Mesendoderm (in vitro differentiated cells): ENCODE measurements at regions not wholly inside any gene's neighbourhood (a gene's known extent, or its start where the extent isn't known, plus 50 kb on each side); places are given as distances from the start of the nearest gene placed in this dataset.

Source experiments
- DNase-seq: peaks from one replicate; pipeline ENCODE4 v3.0.0; 2013
- H2AK5ac ChIP-seq: 2 replicates; pipeline ENCODE4 v1.6.1; 2013; ENCODE audit warnings: low read length, inconsistent platforms
- H2BK120ac ChIP-seq: 2 replicates; pipeline ENCODE4 v1.6.1; 2013; ENCODE audit warnings: low read depth, mild to moderate bottlenecking, low read length, moderate library complexity, mixed read lengths
- H2BK15ac ChIP-seq: replicated peaks from 2 replicates; pipeline ENCODE4 v1.6.1; 2013; ENCODE audit warnings: low read depth, mild to moderate bottlenecking, moderate library complexity
- H2BK5ac ChIP-seq: 2 replicates; pipeline ENCODE4 v1.6.1; 2013; ENCODE audit warnings: low read length, inconsistent platforms
- H3K18ac ChIP-seq: 2 replicates; pipeline ENCODE4 v1.6.1; 2013; ENCODE audit warnings: mild to moderate bottlenecking, low read length, mixed read lengths
- H3K23ac ChIP-seq: one replicate; pipeline ENCODE4 v1.6.1; 2013; ENCODE audit warnings: low read length
- H3K27ac ChIP-seq: 2 replicates; pipeline ENCODE4 v1.5.1; 2013; ENCODE audit warnings: low read depth, mild to moderate bottlenecking, inconsistent platforms, low read length, moderate library complexity
- H3K27me3 ChIP-seq: 2 replicates; pipeline ENCODE4 v1.6.1; 2013; ENCODE audit warnings: low read length, control low read depth, mild to moderate bottlenecking, inconsistent platforms; ENCODE audit not compliant: insufficient read depth, poor library complexity
- H3K36me3 ChIP-seq: 2 replicates; pipeline ENCODE4 v1.6.1; 2013; ENCODE audit warnings: low read length, inconsistent platforms; ENCODE audit not compliant: control insufficient read depth, insufficient read depth
- H3K4ac ChIP-seq: one replicate; pipeline ENCODE4 v1.6.1; 2013; ENCODE audit warnings: low read depth, mild to moderate bottlenecking, low read length, moderate library complexity
- H3K4me1 ChIP-seq: 2 replicates; pipeline ENCODE4 v1.6.1; 2013; ENCODE audit warnings: low read depth, low read length, inconsistent platforms; ENCODE audit not compliant: control insufficient read depth
- H3K4me2 ChIP-seq: 2 replicates; pipeline ENCODE4 v1.6.1; 2013; ENCODE audit warnings: low read length
- H3K4me3 ChIP-seq: 2 replicates; pipeline ENCODE4 v1.5.1; 2013; ENCODE audit warnings: mild to moderate bottlenecking, low read length
- H3K56ac ChIP-seq: one replicate; pipeline ENCODE4 v1.6.1; 2013; ENCODE audit warnings: low read length
- H3K79me1 ChIP-seq: 2 replicates; pipeline ENCODE4 v1.6.1; 2013; ENCODE audit warnings: low read length, inconsistent platforms
- H3K79me2 ChIP-seq: 2 replicates; pipeline ENCODE4 v1.6.1; 2013; ENCODE audit warnings: mild to moderate bottlenecking, low read length; ENCODE audit not compliant: control insufficient read depth, insufficient read depth
- H3K9ac ChIP-seq: 2 replicates; pipeline ENCODE4 v1.6.1; 2013; ENCODE audit warnings: low read length, inconsistent platforms
- H4K5ac ChIP-seq: one replicate; pipeline ENCODE4 v1.6.1; 2013; ENCODE audit warnings: low read length
- H4K8ac ChIP-seq: one replicate; pipeline ENCODE4 v1.6.1; 2013; ENCODE audit warnings: low read depth, mild to moderate bottlenecking, control low read depth, low read length, moderate library complexity
- WGBS: extraction: QIAGEN DNeasy Blood & Tissue Kit; methylation state at CpG from one replicate; pipeline ENCODE4 v1.1.7; 2013; ENCODE audit warnings: low lambda C conversion rate, missing lambda C conversion rate; ENCODE audit not compliant: insufficient coverage; ENCODE audit errors: extremely low coverage; 5-methylcytosine and 5-hydroxymethylcytosine counted together

- H4K8ac ChIP-seq = no peak overlapping the region
- H3K27ac ChIP-seq = no peak overlapping the region
- no peaks in the 10 kb centered on the region for H3K27me3 ChIP-seq
- no peaks in the 10 kb centered on the region for H3K36me3 ChIP-seq
- H3K4me3 ChIP-seq = no peak overlapping the region
- no peak overlapping the region for H3K4me2 ChIP-seq
- H3K18ac ChIP-seq = no peak overlapping the region
- no peak overlapping the region for H2BK120ac ChIP-seq
- no peak for DNase-seq
- no peak overlapping the region for H2AK5ac ChIP-seq
- H3K79me2 ChIP-seq = no peaks in the 10 kb centered on the region
- no peak overlapping the region for H3K23ac ChIP-seq
- H3K79me1 ChIP-seq = no peaks in the 10 kb centered on the region
- H2BK15ac ChIP-seq = no peak overlapping the region
- H2BK5ac ChIP-seq = no peak overlapping the region
- no peak overlapping the region for H4K5ac ChIP-seq
- H3K4me1 ChIP-seq = no peaks in the 10 kb centered on the region
- H3K4ac ChIP-seq = no peak overlapping the region
- no CpG with 5 or more reads among the region's 10 CpGs for WGBS
- H3K56ac ChIP-seq = no peak overlapping the region
- H3K9ac ChIP-seq = no peak overlapping the region
Observed at GRCh38 chr10:128545216-128545615, 419.0 kb upstream of the MKI67 start.

- H2AK5ac ChIP-seq = no peak overlapping the region
- H3K79me1 ChIP-seq = no peaks in the 10 kb centered on the region
- H4K5ac ChIP-seq = no peak overlapping the region
- no peak overlapping the region for H3K56ac ChIP-seq
- H3K27ac ChIP-seq = no peak overlapping the region
- H2BK15ac ChIP-seq = no peak overlapping the region
- no peaks in the 10 kb centered on the region for H3K4me1 ChIP-seq
- no peak overlapping the region for H2BK5ac ChIP-seq
- no peak overlapping the region for H3K4ac ChIP-seq
- H3K4me2 ChIP-seq = no peak overlapping the region
- no CpG with 5 or more reads among the region's 15 CpGs for WGBS
- H2BK120ac ChIP-seq = no peak overlapping the region
- H3K79me2 ChIP-seq = no peaks in the 10 kb centered on the region
- no peak overlapping the region for H3K4me3 ChIP-seq
- no peak overlapping the region for H3K9ac ChIP-seq
- no peak overlapping the region for H3K18ac ChIP-seq
- no peaks in the 10 kb centered on the region for H3K36me3 ChIP-seq
- no peak overlapping the region for H3K23ac ChIP-seq
- no peaks in the 10 kb centered on the region for H3K27me3 ChIP-seq
- no peak overlapping the region for H4K8ac ChIP-seq
- DNase-seq = no peak
Observed at GRCh38 chr10:128546651-128547165, 420.5 kb upstream of the MKI67 start.

- no peak overlapping the region for H4K5ac ChIP-seq
- H3K79me1 ChIP-seq = no peaks in the 10 kb centered on the region
- H3K18ac ChIP-seq = no peak overlapping the region
- H3K4me2 ChIP-seq = no peak overlapping the region
- H3K4me3 ChIP-seq = no peak overlapping the region
- H3K23ac ChIP-seq = no peak overlapping the region
- H3K27me3 ChIP-seq = no peaks in the 10 kb centered on the region
- H3K36me3 ChIP-seq = no peaks in the 10 kb centered on the region
- WGBS = no CpG with 5 or more reads among the region's 6 CpGs
- no peak overlapping the region for H2AK5ac ChIP-seq
- H3K4ac ChIP-seq = no peak overlapping the region
- H2BK15ac ChIP-seq = no peak overlapping the region
- H2BK5ac ChIP-seq = no peak overlapping the region
- H3K56ac ChIP-seq = no peak overlapping the region
- H4K8ac ChIP-seq = no peak overlapping the region
- H3K79me2 ChIP-seq = no peaks in the 10 kb centered on the region
- no peak for DNase-seq
- H2BK120ac ChIP-seq = no peak overlapping the region
- H3K27ac ChIP-seq = no peak overlapping the region
- H3K4me1 ChIP-seq = no peaks in the 10 kb centered on the region
- H3K9ac ChIP-seq = no peak overlapping the region
Observed at GRCh38 chr10:128549101-128549608, 422.9 kb upstream of the MKI67 start.

GRCh38 chr10:128550045-128550444 is 423.8 kb upstream of the MKI67 start:
- H4K5ac ChIP-seq = no peak overlapping the region
- H3K36me3 ChIP-seq = no peaks in the 10 kb centered on the region
- H3K27ac ChIP-seq = no peak overlapping the region
- H3K4me1 ChIP-seq = no peaks in the 10 kb centered on the region
- no peaks in the 10 kb centered on the region for H3K79me2 ChIP-seq
- no peak overlapping the region for H2BK120ac ChIP-seq
- H2AK5ac ChIP-seq = no peak overlapping the region
- H3K4ac ChIP-seq = no peak overlapping the region
- no peak overlapping the region for H3K9ac ChIP-seq
- DNase-seq = no peak
- no peaks in the 10 kb centered on the region for H3K79me1 ChIP-seq
- no peaks in the 10 kb centered on the region for H3K27me3 ChIP-seq
- no peak overlapping the region for H3K18ac ChIP-seq
- no peak overlapping the region for H3K23ac ChIP-seq
- no CpG with 5 or more reads among the region's 10 CpGs for WGBS
- H2BK5ac ChIP-seq = no peak overlapping the region
- H3K56ac ChIP-seq = no peak overlapping the region
- H3K4me2 ChIP-seq = no peak overlapping the region
- no peak overlapping the region for H4K8ac ChIP-seq
- H2BK15ac ChIP-seq = no peak overlapping the region
- H3K4me3 ChIP-seq = no peak overlapping the region

GRCh38 chr10:128551475-128551874 is 425.3 kb upstream of the MKI67 start:
- no peak overlapping the region for H2BK15ac ChIP-seq
- H3K4ac ChIP-seq = no peak overlapping the region
- H3K79me2 ChIP-seq = no peaks in the 10 kb centered on the region
- DNase-seq = no peak
- H3K27ac ChIP-seq = no peak overlapping the region
- no peak overlapping the region for H3K18ac ChIP-seq
- no peaks in the 10 kb centered on the region for H3K36me3 ChIP-seq
- no peak overlapping the region for H2BK5ac ChIP-seq
- H3K27me3 ChIP-seq = no peaks in the 10 kb centered on the region
- no peak overlapping the region for H3K4me3 ChIP-seq
- no peak overlapping the region for H3K9ac ChIP-seq
- no peak overlapping the region for H3K4me2 ChIP-seq
- no peak overlapping the region for H3K23ac ChIP-seq
- H3K56ac ChIP-seq = no peak overlapping the region
- H3K4me1 ChIP-seq = no peaks in the 10 kb centered on the region
- H4K8ac ChIP-seq = no peak overlapping the region
- no peak overlapping the region for H2BK120ac ChIP-seq
- no peak overlapping the region for H4K5ac ChIP-seq
- H3K79me1 ChIP-seq = no peaks in the 10 kb centered on the region
- no peak overlapping the region for H2AK5ac ChIP-seq
- no CpG with 5 or more reads among the region's 7 CpGs for WGBS

GRCh38 chr10:128553755-128554154 is 427.5 kb upstream of the MKI67 start:
- Histone ChIP-seq H2BK15ac (no peak overlapping the region), H4K8ac (no peak overlapping the region), H3K18ac (no peak overlapping the region), H3K27ac (no peak overlapping the region), H3K4me3 (no peak overlapping the region), H2BK5ac (no peak overlapping the region), H3K56ac (no peak overlapping the region), H3K4me2 (no peak overlapping the region), H3K23ac (no peak overlapping the region), H3K4me1 (no peaks in the 10 kb centered on the region), H2AK5ac (no peak overlapping the region), H2BK120ac (no peak overlapping the region), H3K36me3 (no peaks in the 10 kb centered on the region), H3K79me2 (no peaks in the 10 kb centered on the region), H3K4ac (no peak overlapping the region), H4K5ac (no peak overlapping the region), H3K27me3 (no peaks in the 10 kb centered on the region), H3K79me1 (no peaks in the 10 kb centered on the region), H3K9ac (no peak overlapping the region)
- DNase-seq = no peak
- no CpG with 5 or more reads among the region's 2 CpGs for WGBS
